Rectal smooth muscle tissue (tissue), 1 donor: ENCODE measurements at regions not wholly inside any gene's neighbourhood (a gene's known extent, or its start where the extent isn't known, plus 50 kb on each side); places are given as distances from the start of the nearest gene placed in this dataset.
"Not testable (repeated sequence)": the region's sequence is repeated elsewhere in the genome, so short reads cannot be mapped to it uniquely, and the experiment has no call there.

Source experiments
- H3K27ac ChIP-seq: one replicate; pipeline ENCODE4 v1.7.0; 2013; ENCODE audit warnings: low read depth, low read length, inconsistent platforms
- H3K27me3 ChIP-seq: one replicate; pipeline ENCODE4 v1.7.0; 2013; ENCODE audit warnings: low read length; ENCODE audit not compliant: control insufficient read depth, insufficient read depth
- H3K36me3 ChIP-seq: one replicate; pipeline ENCODE4 v1.7.0; 2013; ENCODE audit warnings: low read length; ENCODE audit not compliant: control insufficient read depth, insufficient read depth
- H3K4me1 ChIP-seq: one replicate; pipeline ENCODE4 v1.7.0; 2013; ENCODE audit warnings: low read length; ENCODE audit not compliant: control insufficient read depth, insufficient read depth
- H3K4me3 ChIP-seq: one replicate; pipeline ENCODE4 v1.7.0; 2013; ENCODE audit warnings: low read length
- H3K9ac ChIP-seq: one replicate; pipeline ENCODE4 v1.7.0; 2013; ENCODE audit warnings: low read length

DNA sequence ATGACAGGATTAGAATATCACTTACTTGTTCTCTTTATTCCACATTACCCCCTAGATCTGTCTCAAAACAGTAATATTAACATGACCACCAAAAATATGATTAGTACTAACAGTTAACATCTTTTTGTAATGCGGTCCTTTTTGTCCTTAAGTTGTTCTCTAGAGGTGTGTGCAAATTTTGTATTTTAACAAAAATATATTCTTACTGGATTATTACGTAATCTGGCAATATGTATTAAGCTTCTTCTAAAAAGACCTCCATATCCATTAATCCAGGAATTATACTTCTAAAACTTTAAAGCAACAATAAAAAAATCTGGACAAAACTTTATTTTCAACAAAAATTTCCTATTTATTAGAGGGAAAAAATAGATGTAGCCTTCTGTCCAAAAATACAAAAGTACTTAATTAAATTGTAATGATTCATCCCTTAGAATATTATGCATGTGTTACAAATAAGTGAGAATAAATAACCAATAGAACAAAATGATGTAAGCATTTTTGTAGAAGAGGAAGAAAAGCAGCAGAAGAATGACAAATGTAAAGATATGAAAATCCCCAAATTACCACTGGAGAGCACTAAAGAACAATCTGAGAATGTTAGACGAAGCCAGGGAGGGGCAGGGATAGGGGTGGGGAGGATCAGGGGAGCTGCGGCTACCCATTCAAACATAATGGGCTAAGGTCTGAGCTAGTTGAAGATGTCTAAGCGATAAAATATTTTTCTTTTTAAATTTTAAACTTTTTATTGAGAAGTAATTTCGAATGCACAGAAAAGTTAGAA lies 945.6 kb downstream of the MCTP2 start:
- Histone ChIP-seq H3K9ac (no peak overlapping the region), H3K4me3 (no peak overlapping the region), H3K36me3 (no peaks in the 10 kb centered on the region), H3K27ac (no peak overlapping the region), H3K27me3 (no peaks in the 10 kb centered on the region), H3K4me1 (no peaks in the 10 kb centered on the region)

DNA sequence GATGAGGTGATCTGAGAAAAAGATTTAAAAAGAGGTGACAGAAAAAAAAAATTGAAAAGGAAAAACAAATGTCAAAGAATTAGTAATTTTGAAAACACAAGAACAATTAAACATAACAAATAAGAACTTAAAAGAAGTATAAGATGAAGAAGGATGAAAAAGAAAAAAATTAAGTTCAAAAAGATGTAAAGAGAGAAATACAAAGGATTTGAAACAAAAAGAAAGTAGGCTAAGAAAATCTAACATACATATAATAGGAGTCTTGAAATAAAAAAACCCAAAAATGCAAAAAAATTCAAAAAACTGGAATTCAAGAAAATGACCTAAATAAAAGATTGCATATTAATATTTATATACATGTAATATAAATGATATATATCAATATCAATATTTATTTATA lies 949.2 kb downstream of the MCTP2 start:
- Histone ChIP-seq H3K4me3 (no peak overlapping the region), H3K27ac (no peak overlapping the region), H3K36me3 (no peaks in the 10 kb centered on the region), H3K27me3 (no peaks in the 10 kb centered on the region), H3K9ac (no peak overlapping the region), H3K4me1 (no peaks in the 10 kb centered on the region)

DNA sequence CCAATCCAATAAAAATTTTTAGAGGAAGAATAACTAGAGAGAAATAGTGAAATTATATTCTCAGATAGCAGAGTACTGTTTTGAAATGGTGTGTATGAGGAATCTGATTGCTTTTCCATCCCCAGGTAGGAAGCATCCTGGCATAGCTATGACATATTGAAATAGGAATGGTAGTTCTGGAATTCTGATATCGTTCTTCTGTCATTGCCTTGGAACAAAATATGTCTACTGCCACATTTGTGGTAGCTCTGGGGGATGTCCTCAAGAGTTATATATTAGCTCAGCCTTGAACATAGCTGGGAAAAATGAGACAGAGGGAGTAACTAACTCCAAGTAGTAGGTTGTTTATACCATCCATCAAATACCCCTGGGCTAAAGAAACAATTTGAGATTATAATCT lies 950.7 kb downstream of the MCTP2 start:
- Histone ChIP-seq H3K27ac (no peak overlapping the region), H3K9ac (no peak overlapping the region), H3K4me1 (no peaks in the 10 kb centered on the region), H3K36me3 (no peaks in the 10 kb centered on the region), H3K27me3 (no peaks in the 10 kb centered on the region), H3K4me3 (no peak overlapping the region)

- Histone ChIP-seq H3K4me3 (no peak overlapping the region), H3K36me3 (no peaks in the 10 kb centered on the region), H3K27me3 (no peaks in the 10 kb centered on the region), H3K9ac (no peak overlapping the region), H3K27ac (no peak overlapping the region), H3K4me1 (no peaks in the 10 kb centered on the region)
Observed at GRCh38 chr15:95192923-95193322, 961.6 kb downstream of the MCTP2 start.

DNA sequence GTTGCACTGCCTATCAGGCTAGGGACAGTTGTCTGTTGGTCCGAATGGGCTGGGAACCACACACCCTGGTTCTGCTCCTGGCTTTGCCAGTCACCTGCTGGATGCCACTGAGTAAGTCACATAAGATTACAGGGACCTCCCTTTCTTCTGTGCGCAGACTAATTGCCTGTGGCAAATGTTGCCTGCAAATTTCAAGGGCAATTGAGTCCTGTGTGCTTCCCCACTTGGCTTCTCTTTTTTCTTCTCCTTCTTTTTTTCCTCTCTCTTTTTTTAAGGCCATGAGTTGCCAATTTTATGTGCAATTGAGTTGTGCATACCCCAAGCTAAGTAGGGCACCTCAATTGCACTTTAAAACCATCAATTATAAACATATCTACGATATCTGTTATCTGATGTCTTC lies 963.4 kb downstream of the MCTP2 start:
- no peak overlapping the region for H3K27ac ChIP-seq
- no peaks in the 10 kb centered on the region for H3K4me1 ChIP-seq
- no peaks in the 10 kb centered on the region for H3K36me3 ChIP-seq
- no peaks in the 10 kb centered on the region for H3K27me3 ChIP-seq
- no peak overlapping the region for H3K9ac ChIP-seq
- no peak overlapping the region for H3K4me3 ChIP-seq

DNA sequence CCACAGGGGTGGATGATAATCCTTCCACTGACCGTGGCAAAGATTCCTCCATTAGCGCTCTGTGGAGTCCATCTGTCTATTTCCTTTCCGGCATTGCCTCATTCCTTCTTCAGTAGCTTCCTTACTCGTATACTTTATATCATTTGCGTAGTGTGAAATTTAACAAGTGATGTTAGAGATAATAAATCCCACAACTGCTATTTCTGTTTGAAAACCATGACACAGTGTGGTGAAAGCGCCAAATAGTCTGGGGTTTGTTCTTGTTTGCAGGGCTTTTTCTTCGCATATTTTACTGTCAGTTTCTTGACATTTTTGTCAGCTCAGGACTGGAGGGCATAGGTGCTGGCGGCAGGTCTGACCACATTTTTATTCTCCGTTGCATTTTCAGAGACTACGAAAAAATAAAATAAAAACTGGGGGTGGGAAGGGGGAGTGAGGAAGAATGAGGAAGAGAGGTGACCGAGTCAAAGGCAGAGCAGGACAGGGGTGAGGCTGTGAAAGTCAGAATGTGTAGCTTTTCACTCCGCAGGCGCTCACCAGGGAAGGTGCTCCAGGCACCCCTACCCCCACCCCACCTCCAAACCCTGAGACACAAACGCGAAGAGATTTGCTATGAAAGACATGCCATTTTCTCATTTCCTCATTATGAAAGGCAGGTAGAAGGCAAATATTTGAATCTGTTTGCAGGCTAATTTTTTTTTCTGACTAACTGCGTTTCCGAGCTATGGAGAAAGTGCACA lies 965.0 kb downstream of the MCTP2 start:
- H3K4me1 ChIP-seq: no peaks in the 10 kb centered on the region
- H3K36me3 ChIP-seq: no peaks in the 10 kb centered on the region
- H3K27ac ChIP-seq: no peak overlapping the region
- H3K27me3 ChIP-seq: no peaks in the 10 kb centered on the region
- no peak overlapping the region for H3K9ac ChIP-seq
- H3K4me3 ChIP-seq: no peak overlapping the region

GRCh38 chr15:95202569-95203349 lies 971.4 kb downstream of the MCTP2 start:
- no peaks in the 10 kb centered on the region for H3K27me3 ChIP-seq
- H3K4me1 ChIP-seq: no peaks in the 10 kb centered on the region
- no peak overlapping the region for H3K4me3 ChIP-seq
- no peaks in the 10 kb centered on the region for H3K36me3 ChIP-seq
- no peak overlapping the region for H3K9ac ChIP-seq
- no peak overlapping the region for H3K27ac ChIP-seq

DNA sequence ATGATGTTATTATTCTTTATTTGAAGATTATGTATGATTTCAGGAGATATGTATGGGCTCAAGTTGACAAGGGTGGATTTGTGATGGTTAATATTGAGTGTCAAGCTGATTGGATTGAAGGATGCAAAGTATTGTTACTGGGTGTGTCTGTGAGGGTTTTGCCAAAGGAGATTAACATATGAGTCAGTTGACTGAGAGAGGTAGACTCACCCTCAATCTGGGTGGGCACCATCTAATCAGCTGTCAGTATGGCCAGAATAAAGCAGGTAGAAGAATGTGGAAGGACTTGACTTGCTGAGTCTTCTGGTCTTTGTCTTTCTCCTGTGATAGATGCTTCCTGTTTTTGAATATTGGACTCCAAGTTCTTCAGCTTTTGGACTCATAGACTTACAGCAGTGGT lies 973.7 kb downstream of the MCTP2 start:
- H3K9ac ChIP-seq: no peak overlapping the region
- H3K4me3 ChIP-seq: no peak overlapping the region
- H3K27ac ChIP-seq: no peak overlapping the region
- H3K4me1 ChIP-seq: no peaks in the 10 kb centered on the region
- H3K36me3 ChIP-seq: no peaks in the 10 kb centered on the region
- no peaks in the 10 kb centered on the region for H3K27me3 ChIP-seq

GRCh38 chr15:95205830-95206229 lies 974.5 kb downstream of the MCTP2 start:
- H3K27me3 ChIP-seq, H3K4me1 ChIP-seq, H3K9ac ChIP-seq, H3K27ac ChIP-seq, H3K4me3 ChIP-seq, H3K36me3 ChIP-seq: not testable (repeated sequence)

DNA sequence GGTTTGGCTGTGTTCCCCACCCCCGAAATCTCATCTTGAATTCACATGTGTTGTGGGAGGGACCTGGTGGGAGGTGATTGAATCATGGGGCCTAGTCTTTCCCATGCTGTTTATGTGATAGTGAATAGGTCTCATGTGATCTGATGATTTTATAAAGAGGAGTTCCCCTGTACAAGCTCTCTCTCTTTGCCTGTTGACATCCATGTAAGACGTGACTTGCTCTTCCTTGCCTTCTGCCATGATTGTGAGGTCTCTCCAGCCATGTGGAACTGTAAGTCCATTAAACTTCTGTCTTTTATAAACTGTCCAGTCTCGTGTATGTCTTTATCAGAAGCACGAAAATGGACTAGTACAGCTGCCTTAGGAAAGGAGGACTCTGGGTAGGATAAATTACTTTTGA lies 976.7 kb downstream of the MCTP2 start:
- Histone ChIP-seq H3K9ac (no peak overlapping the region), H3K36me3 (no peaks in the 10 kb centered on the region), H3K27ac (no peak overlapping the region), H3K27me3 (no peaks in the 10 kb centered on the region), H3K4me1 (no peaks in the 10 kb centered on the region), H3K4me3 (no peak overlapping the region)

- H3K9ac ChIP-seq: no peak overlapping the region
- H3K36me3 ChIP-seq: no peaks in the 10 kb centered on the region
- no peak overlapping the region for H3K4me3 ChIP-seq
- no peak overlapping the region for H3K27ac ChIP-seq
- H3K4me1 ChIP-seq: no peaks in the 10 kb centered on the region
- H3K27me3 ChIP-seq: no peaks in the 10 kb centered on the region
Observed at GRCh38 chr15:95208988-95209387, 977.6 kb downstream of the MCTP2 start.

DNA sequence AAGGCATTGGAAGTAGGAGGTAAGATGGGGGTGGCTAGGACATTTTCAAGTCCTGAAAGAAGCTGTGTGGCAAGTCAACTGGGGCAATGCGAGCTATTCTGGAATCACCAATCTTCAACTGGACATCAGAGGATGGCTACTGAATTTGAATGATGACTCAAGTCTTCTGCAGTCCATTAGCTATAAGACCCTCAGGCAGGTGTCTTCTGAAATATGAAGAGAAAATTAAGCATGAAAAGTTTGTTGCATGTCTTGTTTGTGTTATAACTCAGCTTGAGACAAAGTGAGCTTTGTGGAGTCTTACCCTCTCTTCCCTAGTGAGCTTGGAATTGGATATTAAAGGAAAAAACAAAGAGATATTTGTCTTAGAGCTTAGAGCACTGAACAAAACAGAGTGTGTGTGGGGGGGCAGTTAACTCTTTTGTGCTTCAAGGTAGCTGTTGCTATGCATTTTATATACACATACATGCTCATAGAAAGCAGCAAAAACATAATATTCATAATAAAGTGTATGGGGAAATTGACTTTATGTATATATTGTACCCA lies 979.1 kb downstream of the MCTP2 start:
- Histone ChIP-seq H3K4me3 (no peak overlapping the region), H3K9ac (no peak overlapping the region), H3K4me1 (no peaks in the 10 kb centered on the region), H3K27ac (no peak overlapping the region), H3K36me3 (no peaks in the 10 kb centered on the region), H3K27me3 (no peaks in the 10 kb centered on the region)
